GM21786 (cell line): ENCODE measurements at regions not wholly inside any gene's neighbourhood (a gene's known extent, or its start where the extent isn't known, plus 50 kb on each side); places are given as distances from the start of the nearest gene placed in this dataset.

ENCODE experiments used
- ATAC-seq: cut with Tn5 transposase; IDR thresholded peaks from one replicate; pipeline ENCODE4 v1.9.1; 2021; ENCODE audit not compliant: unreplicated experiment

DNA sequence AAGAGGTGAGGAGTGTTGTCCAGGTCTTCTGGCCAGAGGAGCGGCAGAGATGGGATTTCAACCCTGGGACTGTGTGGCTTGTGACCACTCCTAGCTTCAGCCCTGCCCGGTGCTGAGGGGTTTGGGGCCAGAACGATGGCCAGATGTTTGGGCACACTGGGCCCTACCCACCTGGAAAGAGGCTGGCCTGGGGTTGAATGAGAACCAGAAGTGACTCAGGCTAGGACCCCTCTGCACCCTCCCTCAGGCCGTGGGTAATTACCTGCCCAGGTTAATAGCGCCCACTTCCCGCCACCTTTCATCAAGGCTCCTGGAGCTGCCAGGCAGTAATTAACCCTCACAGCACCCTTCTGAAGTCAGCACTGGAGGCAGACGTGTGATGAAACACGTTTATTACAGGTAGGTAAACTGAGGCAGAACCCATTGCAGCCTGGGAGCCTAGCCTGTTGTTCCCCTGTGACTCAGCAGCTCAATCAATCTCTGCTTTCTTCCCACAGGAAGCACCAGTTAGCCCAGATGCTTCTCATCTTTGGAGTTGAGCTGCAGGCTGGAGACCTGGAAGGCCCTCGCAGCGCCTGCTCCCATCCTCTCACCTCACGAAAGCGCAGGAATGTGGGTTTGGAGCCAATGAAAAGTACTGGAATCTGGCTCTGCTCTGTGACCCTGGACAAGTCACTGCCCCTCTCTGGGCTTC, 120.8 kb downstream of the CEBPB start:
- no peak for ATAC-seq

DNA sequence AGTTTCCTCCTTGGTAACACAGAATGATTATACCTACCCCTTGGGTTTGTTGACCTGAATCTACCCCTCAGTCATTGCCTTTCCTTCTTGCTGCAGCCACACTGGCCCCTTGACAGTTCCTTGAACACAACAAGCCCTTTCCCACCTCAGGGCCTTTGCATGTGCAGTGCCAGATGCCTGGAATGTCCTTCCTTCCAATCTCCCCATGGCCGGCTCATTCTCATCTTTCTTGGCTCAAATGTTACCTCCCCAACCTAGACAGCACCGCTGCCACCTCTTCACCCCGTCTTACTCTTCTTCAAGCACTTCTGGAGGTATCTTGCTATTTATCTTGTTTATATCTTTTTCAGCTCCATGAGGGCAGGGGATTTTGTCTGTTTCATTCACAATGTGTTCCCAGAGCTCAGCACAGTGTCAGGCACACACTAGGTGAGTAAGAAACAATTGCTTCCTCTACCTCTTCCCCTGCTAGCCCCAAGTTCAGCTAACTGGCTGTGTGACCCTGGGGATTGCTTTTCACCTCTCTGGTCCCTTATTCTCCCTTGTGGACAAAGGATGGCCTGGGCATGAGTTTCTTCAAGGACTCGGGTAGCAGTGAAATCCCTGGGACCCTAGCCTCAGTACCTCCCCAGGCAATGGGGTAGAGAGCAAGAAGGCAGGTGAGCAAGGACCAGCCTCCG, 121.5 kb downstream of the CEBPB start:
- no peak for ATAC-seq

DNA sequence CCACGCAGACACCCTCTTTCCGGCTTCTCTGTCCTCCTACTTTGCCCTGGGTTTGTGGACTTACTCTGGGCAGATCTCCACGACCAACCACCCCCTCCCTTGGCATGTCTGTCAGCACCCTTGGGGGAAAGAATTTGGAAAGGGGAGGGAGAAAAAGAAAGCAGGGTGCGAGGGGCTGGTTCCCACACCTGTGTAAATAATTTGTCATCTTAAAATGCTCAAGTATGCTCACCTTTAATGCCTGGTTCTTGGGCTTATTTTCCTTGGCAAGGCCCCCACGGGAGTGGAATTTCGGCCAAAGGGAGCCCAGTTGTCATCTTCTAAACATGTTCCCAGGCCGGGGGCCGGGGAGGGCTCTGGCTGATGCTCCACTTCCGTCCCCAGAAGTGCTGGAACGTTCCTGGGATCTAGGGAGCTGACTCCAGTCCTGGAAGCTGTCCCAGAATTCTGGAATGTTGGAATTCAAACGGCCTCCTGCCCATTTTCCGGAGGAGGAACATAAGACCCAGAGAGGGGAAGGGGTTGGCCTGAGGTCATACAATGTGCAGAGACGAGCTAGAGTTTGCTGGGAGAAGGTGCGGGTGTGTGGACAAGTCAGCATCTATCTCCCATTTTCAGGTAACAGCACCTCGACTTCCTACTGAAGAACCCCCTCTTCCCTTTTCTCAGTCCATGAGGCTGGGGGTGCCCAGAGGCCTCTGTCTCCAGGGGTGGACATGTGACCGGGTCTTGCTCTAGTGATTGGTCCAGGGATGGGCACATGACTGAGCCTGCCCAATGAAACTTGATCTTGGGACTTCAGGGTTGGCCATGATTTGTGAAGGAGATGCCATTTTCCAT, 122.3 kb downstream of the CEBPB start:
- no peak for ATAC-seq

DNA sequence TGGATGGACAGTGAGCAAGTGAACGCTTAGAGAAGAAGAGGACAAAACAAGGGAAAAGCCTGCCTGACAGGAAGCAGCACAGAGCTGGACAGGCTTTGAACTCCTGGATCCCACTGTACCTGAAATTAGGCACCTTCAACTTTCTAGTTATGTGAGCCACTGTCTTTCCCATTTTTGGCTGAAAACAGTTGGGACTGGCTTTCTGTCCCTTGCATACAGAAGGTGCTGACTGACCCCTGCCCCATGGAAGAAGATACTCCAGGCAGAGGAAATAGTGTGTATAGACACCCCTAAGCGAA, 122.8 kb downstream of the CEBPB start:
- no peak for ATAC-seq

DNA sequence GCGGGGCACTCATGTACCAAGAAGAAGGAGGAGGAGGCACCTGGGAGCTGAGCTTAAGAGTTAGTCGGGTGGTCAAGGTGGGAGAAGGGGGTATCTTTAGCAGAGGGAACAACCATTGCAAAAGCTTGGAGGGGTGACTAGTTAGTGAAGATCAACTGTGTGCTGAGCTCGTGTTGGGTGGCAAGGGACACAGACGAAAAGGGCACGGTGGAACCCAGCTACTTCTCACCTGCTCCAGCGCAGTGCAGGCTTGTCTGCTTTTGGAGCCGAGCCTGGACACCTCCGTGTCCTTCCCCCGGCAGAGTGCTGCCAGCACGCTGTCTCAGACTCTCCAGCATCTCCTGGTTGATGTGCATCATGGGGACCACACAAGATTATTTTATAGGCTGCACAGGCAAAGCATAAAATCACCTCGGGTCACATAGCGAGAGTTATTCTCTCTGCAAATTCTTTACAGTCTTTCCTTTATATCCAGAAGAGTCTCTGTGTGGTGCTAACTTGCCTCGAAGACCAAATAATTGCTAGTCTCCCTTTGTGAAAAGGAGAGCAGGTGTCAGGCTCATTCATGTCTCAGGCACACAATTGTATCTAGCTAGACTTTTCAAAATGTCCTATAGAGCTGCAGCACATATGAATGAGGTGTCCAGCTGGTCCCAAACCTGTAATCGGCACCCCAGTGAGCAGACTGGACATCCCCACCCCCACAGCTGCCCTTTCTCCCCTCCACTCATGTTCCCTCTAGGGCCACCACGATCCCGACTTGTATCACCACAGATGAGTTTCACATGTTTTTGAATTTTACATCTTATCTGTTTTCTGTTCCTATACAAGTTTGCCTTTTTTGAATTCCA, 123.4 kb downstream of the CEBPB start:
- no peak for ATAC-seq

DNA sequence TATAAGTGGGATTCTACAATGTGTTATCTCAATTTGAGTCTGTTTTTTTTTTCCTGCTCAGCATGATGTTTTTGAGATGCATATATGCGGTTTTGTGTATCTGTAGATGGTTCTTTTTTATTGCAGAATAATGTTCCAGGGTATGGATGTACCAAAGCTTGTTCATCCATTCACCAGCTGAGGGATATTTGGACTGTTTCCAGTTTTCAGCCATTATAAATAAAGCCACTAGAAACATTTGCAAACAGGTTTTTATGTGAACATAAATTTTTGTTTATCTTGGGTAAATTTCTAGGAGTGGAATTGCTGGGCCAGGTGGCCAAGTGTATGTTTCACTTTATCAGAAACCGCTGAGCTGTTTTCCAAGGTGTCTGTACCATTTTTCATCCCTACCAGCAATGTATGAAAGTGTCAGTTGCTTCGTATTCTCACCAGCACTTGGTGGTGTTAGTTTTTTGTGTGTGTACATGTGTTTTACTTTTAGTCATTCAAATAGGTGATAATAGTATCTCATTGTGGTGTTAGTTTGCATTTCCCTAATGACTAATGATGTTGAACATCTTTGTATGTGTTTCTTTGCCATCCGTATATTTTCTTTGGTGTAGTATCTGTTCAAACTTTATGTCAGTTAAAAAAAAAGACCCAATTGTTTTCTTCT, 124.2 kb downstream of the CEBPB start:
- no peak for ATAC-seq

DNA sequence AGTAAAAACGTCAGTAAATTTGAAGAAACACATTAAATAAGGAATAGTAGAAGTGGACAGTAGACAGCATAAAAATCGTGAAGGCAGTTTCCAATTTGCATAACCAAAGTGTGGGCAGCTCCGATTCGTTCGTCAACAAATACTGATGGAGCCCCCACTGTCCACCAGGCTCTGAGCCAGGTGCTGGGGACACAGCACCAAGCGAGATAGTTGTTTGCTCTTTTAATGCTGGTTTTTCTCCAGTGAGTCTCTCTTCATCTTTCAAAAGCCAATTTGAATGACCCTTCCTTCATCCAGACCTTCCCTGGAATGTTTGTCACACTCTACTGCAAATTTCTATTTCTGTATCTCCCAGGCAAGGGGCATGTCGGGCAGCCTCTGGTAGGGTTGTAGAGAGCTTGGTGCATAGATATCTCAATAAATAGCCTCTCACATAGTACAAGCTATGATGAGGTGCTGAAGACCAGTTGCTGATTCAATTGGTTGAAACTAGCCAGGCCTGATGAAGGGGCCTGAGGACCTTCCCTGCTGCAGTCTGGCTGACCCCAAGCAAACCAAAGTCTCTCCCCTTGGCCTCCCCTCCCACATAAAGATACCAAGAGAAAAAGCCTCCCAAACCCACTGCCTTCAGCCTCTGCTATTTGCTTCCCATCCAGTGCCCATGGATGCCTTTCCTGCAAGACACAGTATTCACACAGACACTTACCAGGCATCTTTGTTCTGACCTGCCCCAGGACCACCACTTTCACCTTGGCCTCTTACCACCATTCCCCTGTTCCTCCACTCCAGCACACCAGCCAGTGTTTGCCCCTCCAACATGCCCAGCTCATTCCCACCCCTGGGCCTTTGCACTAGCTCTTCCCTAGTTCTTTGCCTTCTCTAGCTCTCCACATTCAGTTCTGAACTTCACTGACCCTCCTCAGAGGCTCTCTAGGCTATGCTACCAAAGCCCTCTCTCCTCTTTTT, 125.2 kb downstream of the CEBPB start:
- ATAC-seq, result no peak

DNA sequence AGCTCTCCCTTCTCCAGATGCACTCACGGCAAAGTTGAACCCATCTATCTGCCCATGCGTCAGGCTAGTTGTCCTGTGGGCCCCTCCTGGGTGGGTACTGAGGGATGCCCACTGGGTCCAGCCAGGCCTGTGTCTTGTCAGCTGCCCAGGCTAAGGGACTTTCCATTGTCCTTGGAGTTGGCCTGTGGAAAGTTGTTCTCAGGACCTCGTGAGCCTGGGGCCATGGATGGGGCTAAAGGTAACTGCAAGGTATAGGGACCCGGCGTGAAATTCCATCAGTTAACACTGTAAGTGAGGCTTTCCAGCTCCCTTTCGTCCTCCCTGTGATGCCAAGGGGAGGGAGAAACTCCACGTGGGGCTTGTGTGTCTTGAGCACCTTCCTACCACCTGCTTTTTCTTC, 126.5 kb downstream of the CEBPB start:
- ATAC-seq, result no peak

DNA sequence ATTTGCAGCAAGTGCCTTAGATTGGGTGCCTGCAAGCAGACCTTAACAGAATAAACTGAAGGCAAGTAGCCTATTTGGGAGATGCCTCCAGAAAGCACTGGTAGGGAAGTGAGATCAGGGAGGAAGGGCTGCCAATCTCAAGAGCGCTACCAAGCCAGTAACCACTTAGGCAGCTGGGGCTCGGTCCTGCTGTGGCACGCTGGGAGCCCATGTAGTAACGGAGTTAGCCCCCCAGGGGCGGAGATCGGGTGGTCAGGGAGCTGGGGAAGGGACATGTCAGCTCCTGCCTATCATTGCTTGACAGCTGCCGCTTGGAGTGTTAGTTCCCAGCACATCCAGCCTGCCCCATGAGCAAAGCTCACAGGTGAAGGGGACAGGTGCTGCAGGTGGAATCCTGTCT, 127.0 kb downstream of the CEBPB start:
- no peak for ATAC-seq

DNA sequence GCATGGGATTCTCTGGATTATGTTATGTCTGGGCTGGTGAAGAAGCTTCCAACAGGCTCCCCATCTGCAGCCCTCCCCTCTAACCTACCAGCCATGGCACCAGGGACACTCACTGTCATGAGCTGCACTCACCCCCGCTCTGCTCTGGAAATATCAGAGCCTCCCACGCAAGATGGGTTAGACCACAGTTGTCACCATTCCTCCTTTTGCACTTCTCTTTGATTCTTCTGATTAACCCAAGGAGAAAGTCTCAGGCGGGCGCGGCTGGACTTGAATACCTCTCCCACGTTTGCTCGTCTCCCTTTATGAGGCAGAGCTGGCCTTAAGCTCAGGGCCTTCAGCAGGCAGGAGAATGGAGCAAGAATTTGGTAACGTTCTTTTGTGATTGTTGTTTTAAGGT, 128.1 kb downstream of the CEBPB start:
- no peak for ATAC-seq

DNA sequence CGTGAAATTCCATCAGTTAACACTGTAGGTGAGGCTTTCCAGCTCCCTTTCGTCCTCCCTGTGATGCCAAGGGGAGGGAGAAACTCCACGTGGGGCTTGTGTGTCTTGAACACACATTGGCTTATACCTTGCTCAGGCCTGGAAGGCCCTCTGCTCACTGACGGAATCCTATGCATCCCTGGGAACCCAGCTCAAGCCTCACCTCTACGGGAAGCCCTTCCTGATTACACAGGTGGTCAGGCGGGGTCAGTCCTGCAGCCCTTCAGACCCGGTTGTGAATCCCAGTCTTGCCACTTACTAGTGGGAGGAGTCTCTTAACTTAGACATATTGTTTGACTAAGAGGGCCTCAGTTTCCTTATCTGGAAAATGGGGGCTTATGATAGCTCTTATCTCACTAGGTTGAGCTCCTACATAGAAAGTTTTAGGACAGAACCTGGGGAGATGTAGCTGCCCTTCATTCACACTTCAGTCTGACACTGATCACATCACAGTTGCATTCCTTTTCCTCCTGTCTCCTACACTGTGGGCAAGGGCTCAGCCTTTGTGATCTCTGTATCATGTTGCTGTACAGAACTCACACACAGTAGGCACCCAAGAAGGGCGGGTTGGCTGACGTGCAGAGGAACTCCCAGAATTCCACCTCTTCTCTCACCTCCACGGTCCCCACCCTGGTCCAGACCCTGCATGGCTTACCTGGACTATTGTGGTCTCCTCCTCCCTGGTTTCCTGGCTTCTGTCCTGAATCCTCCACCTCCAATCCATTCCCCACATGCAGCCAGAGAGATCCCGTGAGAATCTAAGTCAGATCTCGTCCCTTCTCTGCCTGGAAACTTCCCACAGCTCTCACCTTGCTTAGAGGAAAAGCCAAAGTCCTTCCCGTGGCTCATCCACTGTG, 129.6 kb downstream of the CEBPB start:
- ATAC-seq, result no peak

DNA sequence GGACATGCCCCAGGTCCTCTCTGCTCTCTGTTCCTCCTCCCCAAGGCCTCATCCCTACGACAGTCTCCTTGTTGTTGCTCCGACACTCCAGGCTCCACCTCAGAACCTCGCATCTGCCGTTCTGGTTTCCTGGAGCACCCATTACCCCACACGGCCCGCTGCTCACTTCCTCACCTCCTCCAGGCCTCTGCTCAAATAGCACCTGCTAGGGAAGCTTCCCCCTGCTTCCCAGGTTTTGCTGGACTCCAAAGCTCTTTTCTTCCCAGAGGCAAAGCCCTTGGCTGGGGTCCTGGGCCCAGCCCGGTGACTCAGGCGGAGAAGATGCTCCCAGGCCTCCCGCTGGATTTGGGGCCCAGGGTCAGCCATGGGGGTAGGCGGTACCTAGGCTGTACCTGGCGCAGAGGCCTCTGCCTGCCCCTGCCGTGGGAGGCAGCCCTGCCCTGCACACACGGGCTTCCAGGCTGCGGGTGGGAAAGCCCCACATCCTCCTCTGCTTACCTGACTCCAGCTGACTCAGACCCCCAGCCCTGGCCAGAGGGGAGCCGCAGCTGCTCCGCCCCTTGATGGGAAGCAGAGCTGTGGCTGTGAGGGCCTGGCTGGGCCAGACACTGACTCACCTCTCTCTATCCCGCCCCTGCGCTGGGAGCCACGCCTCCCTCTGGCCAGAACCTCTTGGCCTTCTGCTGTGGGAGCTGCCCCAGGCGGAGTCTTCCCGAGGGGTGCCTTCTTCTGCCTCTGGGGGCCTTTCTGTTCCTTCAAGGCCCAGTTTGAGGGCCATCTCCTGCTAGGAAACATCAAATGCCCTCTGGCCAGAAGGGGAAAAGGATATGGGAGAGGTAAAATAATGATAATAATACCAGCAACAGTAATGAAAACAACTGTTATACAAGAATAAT, 130.5 kb downstream of the CEBPB start:
- ATAC-seq, result no peak

DNA sequence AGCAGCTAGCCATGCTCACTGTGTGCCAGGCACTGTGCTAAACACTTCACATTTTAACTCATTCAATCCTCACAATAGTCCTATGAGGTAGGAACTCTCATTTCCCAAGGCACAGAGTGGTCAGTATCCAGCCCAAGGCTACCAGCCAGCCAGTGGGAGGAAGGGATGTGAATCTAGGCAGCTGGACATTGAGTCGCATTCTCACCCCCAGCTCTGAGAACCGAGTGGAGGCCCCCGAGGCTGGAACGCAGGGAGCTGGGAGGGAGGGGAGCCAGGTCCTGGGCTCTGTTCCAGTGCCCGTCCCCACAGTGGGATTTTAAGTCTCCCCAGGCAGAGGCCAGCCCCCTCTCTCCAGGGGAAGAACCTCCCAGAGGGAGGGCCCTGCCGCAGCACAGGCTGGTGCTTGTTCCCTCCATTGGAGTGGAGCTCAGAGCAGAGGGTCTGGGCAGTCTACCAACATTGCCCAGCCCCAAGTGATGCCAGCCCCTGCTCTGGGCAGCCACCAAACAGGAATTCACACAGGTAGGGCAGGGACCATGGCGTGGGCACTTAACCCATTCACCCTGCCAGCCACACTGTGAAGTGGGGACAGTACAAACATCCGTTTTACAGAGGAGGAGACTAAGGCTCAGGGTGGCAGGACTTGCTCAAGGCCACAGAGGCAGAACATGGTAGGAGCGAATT, 131.3 kb downstream of the CEBPB start:
- no peak for ATAC-seq

DNA sequence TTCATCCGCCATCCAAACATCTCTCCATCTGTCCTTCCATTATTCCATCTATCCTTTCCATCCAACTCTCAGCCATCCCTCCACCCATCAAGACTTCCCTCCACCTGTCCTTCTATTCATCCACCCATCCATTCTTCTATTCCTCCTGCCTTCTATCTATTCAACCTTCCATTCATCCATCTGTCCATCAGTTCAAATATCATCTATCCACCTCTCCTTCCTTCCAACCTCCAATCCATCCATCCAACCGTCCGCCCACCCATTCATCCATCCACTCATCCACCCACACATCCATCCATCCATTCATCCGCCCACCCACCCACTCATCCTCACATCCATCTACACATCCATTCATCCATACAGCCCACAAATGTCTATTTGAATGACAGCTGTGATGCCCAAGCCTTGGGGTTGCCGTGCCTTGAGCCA, 132.1 kb downstream of the CEBPB start:
- no peak for ATAC-seq

DNA sequence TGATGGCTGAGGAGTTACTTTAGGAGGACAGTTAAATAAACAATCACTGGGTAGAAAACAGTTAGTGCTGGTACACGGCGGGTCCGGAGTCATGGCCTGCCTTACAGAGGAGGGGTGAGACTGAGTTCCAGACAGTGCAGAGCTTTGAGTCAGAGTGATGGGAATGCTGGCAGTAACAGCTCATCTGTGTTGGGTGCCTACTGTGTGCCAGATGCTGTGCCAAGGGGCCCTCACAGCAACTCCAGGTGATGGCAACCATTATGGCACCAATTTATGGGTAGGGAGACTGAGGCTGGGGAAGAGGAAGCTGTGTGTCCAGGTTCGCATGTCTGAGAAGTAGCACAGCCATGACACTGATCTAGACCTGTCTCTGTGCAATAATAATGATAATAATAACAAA, 132.6 kb downstream of the CEBPB start:
- no peak for ATAC-seq

DNA sequence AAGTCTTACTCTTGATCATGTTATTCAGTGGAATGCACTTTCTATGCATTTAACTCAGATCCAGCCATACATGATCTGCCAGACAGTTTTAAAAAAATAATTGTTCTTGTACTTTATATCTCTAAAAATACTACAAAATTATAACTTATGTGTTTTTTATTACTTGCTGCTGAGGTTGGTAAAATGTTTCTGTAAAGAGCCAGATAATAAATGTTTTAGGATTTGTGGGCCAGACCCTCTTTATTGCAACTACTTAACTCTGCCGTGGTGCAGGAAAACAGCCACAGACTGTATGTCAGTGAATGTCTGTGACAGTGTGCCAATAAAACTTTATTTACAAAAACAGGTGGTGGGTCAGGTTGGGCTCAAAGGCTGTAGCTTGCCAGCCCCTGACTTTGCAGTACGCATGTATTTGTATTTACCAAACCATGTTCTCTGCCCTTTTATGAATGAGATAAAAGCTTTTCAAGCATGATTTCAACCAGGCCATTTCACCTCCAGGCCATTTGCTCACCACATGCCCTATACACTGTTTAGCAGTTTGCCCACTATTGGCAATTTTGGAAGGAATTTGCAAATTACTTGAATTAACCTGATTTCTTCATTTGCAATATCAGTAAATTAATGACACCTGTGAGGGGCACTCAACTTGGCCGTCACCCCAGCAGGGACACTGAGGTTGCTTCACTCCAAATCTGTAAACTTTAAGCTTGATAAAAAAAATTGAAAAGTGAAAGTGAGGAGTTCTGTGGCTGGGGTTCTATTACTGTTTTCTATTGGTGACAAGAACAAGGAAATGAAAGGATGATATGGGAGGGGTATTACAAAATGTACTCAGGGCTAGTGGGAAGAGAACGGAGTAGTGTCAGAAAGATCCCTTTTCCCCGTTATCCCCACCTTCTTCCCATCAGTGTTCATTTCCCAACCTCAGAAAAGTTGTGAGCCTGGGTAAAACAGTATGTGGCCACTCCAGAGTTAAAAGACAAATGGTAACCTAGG, 133.4 kb downstream of the CEBPB start:
- ATAC-seq, result no peak
